ENCODE measurements at regions not wholly inside any gene's neighbourhood (a gene's known extent, or its start where the extent isn't known, plus 50 kb on each side); places are given as distances from the start of the nearest gene placed in this dataset.

- DNase-seq (ENCODE audit: low read depth in 2 of 3, low spot score in 2 of 3) = no peak
Observed at GRCh38 chr16:51449441-51449840, 298.4 kb upstream of the SALL1 start.

- DNase-seq (ENCODE audit: low read depth in 2 of 3, low spot score in 2 of 3) = no peak
Observed at GRCh38 chr16:51445250-51445649, 294.2 kb upstream of the SALL1 start.

- no peak for DNase-seq (ENCODE audit: low read depth in 2 of 3, low spot score in 2 of 3)
Observed at GRCh38 chr16:51443934-51444333, 292.9 kb upstream of the SALL1 start.

GRCh38 chr16:51442141-51442870 is 291.2 kb upstream of the SALL1 start:
- DNase-seq (ENCODE audit: low read depth in 2 of 3, low spot score in 2 of 3) = no peak

GRCh38 chr16:51440131-51440889 is 289.2 kb upstream of the SALL1 start:
- no peak for DNase-seq (ENCODE audit: low read depth in 2 of 3, low spot score in 2 of 3)

- DNase-seq (ENCODE audit: low read depth in 2 of 3, low spot score in 2 of 3) = no peak
Observed at GRCh38 chr16:51439271-51439670, 288.2 kb upstream of the SALL1 start.

GRCh38 chr16:51436742-51437141 is 285.7 kb upstream of the SALL1 start:
- no peak for DNase-seq (ENCODE audit: low read depth in 2 of 3, low spot score in 2 of 3)

- no peak for DNase-seq (ENCODE audit: low read depth in 2 of 3, low spot score in 2 of 3)
Observed at GRCh38 chr16:51434567-51435198, 283.6 kb upstream of the SALL1 start.

- DNase-seq (ENCODE audit: low read depth in 2 of 3, low spot score in 2 of 3) = no peak
Observed at GRCh38 chr16:51433599-51433998, 282.5 kb upstream of the SALL1 start.

- DNase-seq (ENCODE audit: low read depth in 2 of 3, low spot score in 2 of 3) = no peak
Observed at GRCh38 chr16:51431517-51432241, 280.6 kb upstream of the SALL1 start.

GRCh38 chr16:51430716-51431369 is 279.8 kb upstream of the SALL1 start:
- no peak for DNase-seq (ENCODE audit: low read depth in 2 of 3, low spot score in 2 of 3)

- no peak for DNase-seq (ENCODE audit: low read depth in 2 of 3, low spot score in 2 of 3)
Observed at GRCh38 chr16:51429041-51429440, 278.0 kb upstream of the SALL1 start.

- no peak for DNase-seq (ENCODE audit: low read depth in 2 of 3, low spot score in 2 of 3)
Observed at GRCh38 chr16:51427085-51427484, 276.0 kb upstream of the SALL1 start.

- no peak for DNase-seq (ENCODE audit: low read depth in 2 of 3, low spot score in 2 of 3)
Observed at GRCh38 chr16:51426276-51426675, 275.2 kb upstream of the SALL1 start.

- DNase-seq (ENCODE audit: low read depth in 2 of 3, low spot score in 2 of 3) = no peak
Observed at GRCh38 chr16:51420247-51420646, 269.2 kb upstream of the SALL1 start.

GRCh38 chr16:51419768-51420167 is 268.7 kb upstream of the SALL1 start:
- DNase-seq (ENCODE audit: low read depth in 2 of 3, low spot score in 2 of 3) = no peak

GRCh38 chr16:51418258-51418657 is 267.2 kb upstream of the SALL1 start:
- DNase-seq (ENCODE audit: low read depth in 2 of 3, low spot score in 2 of 3) = no peak

GRCh38 chr16:51416926-51417325 is 265.9 kb upstream of the SALL1 start:
- DNase-seq (ENCODE audit: low read depth in 2 of 3, low spot score in 2 of 3) = no peak

- DNase-seq (ENCODE audit: low read depth in 2 of 3, low spot score in 2 of 3) = no peak
Observed at GRCh38 chr16:51410125-51410524, 259.1 kb upstream of the SALL1 start.

- no peak for DNase-seq (ENCODE audit: low read depth in 2 of 3, low spot score in 2 of 3)
Observed at GRCh38 chr16:51409001-51409675, 258.1 kb upstream of the SALL1 start.
